SU-DHL-6 (cell line): ENCODE measurements at regions not wholly inside any gene's neighbourhood (a gene's known extent, or its start where the extent isn't known, plus 50 kb on each side); places are given as distances from the start of the nearest gene placed in this dataset.

Experiments used
- H2AFZ ChIP-seq: fragments of 200-600 bp; sonication (generic); 2 replicates; pipeline ENCODE4 v1.6.1; 2014; ENCODE audit warnings: low read depth, mild to moderate bottlenecking, moderate library complexity, mixed read lengths, antibody characterized with exemption, low read length; ENCODE audit not compliant: severe bottlenecking
- H3F3A ChIP-seq: fragments of 200-600 bp; shearing (Covaris generic); 2 replicates; pipeline ENCODE4 v1.6.0; 2016; ENCODE audit warnings: antibody characterized with exemption, mild to moderate bottlenecking; ENCODE audit not compliant: insufficient read depth
- H3K27ac ChIP-seq: fragments of 200-600 bp; sonication (generic); 2 replicates; pipeline ENCODE4 v1.5.1; 2016; ENCODE audit warnings: low read depth, mild to moderate bottlenecking, low read length, moderate library complexity, mixed read lengths
- H3K27me3 ChIP-seq: fragments of 200-600 bp; sonication (generic), shearing (Covaris generic); 2 replicates; pipeline ENCODE4 v1.6.0; 2014; ENCODE audit warnings: mild to moderate bottlenecking, low read length
- H3K36me3 ChIP-seq: fragments of 200-600 bp; sonication (generic); 2 replicates; pipeline ENCODE4 v1.6.1; 2014; ENCODE audit warnings: mild to moderate bottlenecking, low read length, mixed read lengths
- H3K4me2 ChIP-seq: fragments of 300-600, 200-600 bp; shearing (Covaris generic), sonication (generic); 2 replicates; pipeline ENCODE4 v1.6.0; 2014; ENCODE audit warnings: low read length, low read depth, mild to moderate bottlenecking; ENCODE audit not compliant: poor library complexity, severe bottlenecking
- H3K4me3 ChIP-seq: fragments of 200-600 bp; sonication (generic); 2 replicates; pipeline ENCODE4 v1.5.1; 2014; ENCODE audit warnings: antibody characterized with exemption, low read length, mild to moderate bottlenecking, mixed read lengths; ENCODE audit not compliant: insufficient read depth, poor library complexity, severe bottlenecking
- H3K79me2 ChIP-seq: fragments of 200-600 bp; sonication (generic); 2 replicates; pipeline ENCODE4 v1.6.1; 2014; ENCODE audit warnings: mild to moderate bottlenecking, low read length, moderate library complexity; ENCODE audit not compliant: insufficient read depth
- H3K9ac ChIP-seq: fragments of 200-600 bp; sonication (generic); 2 replicates; pipeline ENCODE4 v1.7.0; 2014; ENCODE audit warnings: mild to moderate bottlenecking, low read length
- H3K9me2 ChIP-seq: fragments of 200-600 bp; sonication (generic); replicated peaks from 2 replicates; pipeline ENCODE4 v1.6.1; 2014; ENCODE audit warnings: low read length; ENCODE audit not compliant: insufficient read depth
- H3K9me3 ChIP-seq: fragments of 200-600 bp; sonication (generic); 2 replicates; pipeline ENCODE4 v1.6.1; 2014; ENCODE audit warnings: low read length, mixed read lengths; ENCODE audit not compliant: insufficient read depth
- H4K20me1 ChIP-seq: fragments of 200-600 bp; sonication (generic); 2 replicates; pipeline ENCODE4 v1.6.1; 2014; ENCODE audit warnings: low read depth, mild to moderate bottlenecking, antibody characterized with exemption, low read length, moderate library complexity, mixed read lengths
- EZH2phosphoT487 ChIP-seq: fragments of 200-600 bp; sonication (generic), shearing (Covaris generic); conservative IDR thresholded peaks from 2 replicates; pipeline ENCODE4 v1.6.1; 2018; ENCODE audit warnings: mild to moderate bottlenecking, antibody characterized with exemption, low read length, moderate library complexity, mixed read lengths
- TF ChIP-seq, protein P1 (sequence below): fragments of 200-600 bp; sonication (generic); IDR thresholded peaks from one replicate; pipeline ENCODE4 v1.5.1; 2017; ENCODE audit warnings: antibody characterized with exemption, mild to moderate bottlenecking, low read length, moderate library complexity; ENCODE audit not compliant: insufficient read depth, poor library complexity, severe bottlenecking

DNA sequence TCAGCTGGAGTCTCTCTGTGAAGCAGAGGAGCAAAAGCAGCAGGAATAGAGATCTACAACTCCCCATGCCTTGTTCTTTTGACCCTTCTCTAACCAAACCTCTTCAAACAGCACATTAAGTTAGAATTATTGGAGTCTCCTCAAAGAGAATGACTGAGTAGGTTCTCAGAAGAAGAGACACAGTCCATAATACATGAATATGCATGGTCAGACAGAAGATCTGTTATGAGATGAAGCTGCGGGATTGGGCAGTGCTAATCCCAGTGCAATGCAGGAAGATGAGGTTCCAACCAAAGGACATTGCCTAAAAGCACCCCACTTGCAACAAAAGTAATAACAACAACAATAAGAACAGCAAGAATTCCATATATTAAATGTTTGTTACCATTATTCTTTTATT, 887.9 kb upstream of the TENM4 start:
- no peak overlapping the region for H3K4me2 ChIP-seq

DNA sequence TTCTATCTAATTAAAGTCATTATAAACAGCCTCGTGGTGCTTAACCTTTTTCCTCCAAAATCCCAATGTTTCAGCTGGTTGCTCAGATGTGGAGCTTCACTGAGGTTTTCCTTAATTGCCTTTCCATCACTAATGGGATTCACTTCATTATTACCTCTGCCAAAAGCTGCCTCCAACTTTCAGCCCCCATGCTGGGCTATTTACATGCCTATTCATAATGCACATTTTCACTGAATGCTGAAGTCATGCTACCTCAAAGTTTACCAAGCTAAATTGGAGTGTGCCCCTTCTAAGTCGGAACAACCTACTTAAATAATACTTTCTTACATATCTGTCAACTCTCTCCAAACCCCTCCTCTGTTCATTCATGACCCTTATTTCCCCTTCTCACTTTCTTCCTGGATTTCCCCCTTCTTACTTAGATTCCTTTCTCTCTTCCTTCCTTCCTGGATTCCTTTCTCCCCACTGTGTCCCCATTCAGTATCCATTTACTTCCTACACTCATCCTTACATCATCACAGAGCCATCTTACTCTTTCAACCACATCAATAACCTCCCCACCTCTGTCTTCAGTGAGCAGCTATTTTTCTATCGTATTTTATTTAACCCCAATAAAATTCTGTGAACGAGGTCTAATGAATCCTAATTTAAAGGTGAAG, 887.3 kb upstream of the TENM4 start:
- Histone ChIP-seq H3K79me2 (no peaks in the 10 kb centered on the region), H3K9me2 (no peaks in the 10 kb centered on the region), H3K27ac (no peak overlapping the region), H3K4me3 (no peak overlapping the region), H3K9ac (no peak overlapping the region), H3F3A (no peaks in the 10 kb centered on the region), H3K4me2 (no peak overlapping the region), H3K36me3 (no peaks in the 10 kb centered on the region), H3K9me3 (no peaks in the 10 kb centered on the region), H2AFZ (no peak overlapping the region), H3K27me3 (no peaks in the 10 kb centered on the region), H4K20me1 (no peaks in the 10 kb centered on the region)
- TF ChIP-seq EZH2phosphoT487, result no peak
- TF ChIP-seq, protein P1, sequence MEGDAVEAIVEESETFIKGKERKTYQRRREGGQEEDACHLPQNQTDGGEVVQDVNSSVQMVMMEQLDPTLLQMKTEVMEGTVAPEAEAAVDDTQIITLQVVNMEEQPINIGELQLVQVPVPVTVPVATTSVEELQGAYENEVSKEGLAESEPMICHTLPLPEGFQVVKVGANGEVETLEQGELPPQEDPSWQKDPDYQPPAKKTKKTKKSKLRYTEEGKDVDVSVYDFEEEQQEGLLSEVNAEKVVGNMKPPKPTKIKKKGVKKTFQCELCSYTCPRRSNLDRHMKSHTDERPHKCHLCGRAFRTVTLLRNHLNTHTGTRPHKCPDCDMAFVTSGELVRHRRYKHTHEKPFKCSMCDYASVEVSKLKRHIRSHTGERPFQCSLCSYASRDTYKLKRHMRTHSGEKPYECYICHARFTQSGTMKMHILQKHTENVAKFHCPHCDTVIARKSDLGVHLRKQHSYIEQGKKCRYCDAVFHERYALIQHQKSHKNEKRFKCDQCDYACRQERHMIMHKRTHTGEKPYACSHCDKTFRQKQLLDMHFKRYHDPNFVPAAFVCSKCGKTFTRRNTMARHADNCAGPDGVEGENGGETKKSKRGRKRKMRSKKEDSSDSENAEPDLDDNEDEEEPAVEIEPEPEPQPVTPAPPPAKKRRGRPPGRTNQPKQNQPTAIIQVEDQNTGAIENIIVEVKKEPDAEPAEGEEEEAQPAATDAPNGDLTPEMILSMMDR, result no peak

More for the DNA sequence above, 887.9 kb upstream of the TENM4 start:
- no peak overlapping the region for H3K9ac ChIP-seq
- no peaks in the 10 kb centered on the region for H3K36me3 ChIP-seq
- no peaks in the 10 kb centered on the region for H4K20me1 ChIP-seq
- no peaks in the 10 kb centered on the region for H3K9me2 ChIP-seq
- H3F3A ChIP-seq, result no peaks in the 10 kb centered on the region
- no peaks in the 10 kb centered on the region for H3K9me3 ChIP-seq
- H2AFZ ChIP-seq, result no peak overlapping the region
- H3K4me3 ChIP-seq, result no peak overlapping the region
- TF ChIP-seq, protein P1, result no peak
- no peak for TF ChIP-seq EZH2phosphoT487
- no peaks in the 10 kb centered on the region for H3K27me3 ChIP-seq
- no peaks in the 10 kb centered on the region for H3K79me2 ChIP-seq
- no peak overlapping the region for H3K27ac ChIP-seq

DNA sequence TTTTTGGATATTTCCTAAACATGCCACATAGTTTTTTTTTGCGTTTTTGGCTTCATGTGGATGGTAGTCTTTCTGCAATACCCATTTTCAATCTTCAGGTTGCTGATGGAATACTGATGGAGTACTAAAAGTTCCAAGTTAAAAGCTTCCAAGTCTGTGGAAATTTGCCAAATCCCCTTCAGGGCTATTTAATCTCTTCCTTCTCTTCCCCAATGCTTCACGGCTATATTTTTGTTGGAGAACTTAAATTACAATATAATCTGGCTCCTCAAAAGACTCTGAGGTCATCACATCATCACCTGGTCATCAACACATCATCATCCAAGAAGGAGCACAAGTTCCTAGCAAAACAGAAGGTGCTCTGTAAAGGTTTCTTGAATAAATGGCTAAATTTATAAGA, 881.0 kb upstream of the TENM4 start:
- Histone ChIP-seq H3F3A (no peaks in the 10 kb centered on the region), H3K79me2 (no peaks in the 10 kb centered on the region), H3K36me3 (no peaks in the 10 kb centered on the region), H3K27me3 (no peaks in the 10 kb centered on the region), H3K9me3 (no peaks in the 10 kb centered on the region), H3K9ac (no peak overlapping the region), H3K4me2 (no peak overlapping the region), H3K27ac (no peak overlapping the region), H4K20me1 (no peaks in the 10 kb centered on the region), H3K9me2 (no peaks in the 10 kb centered on the region), H2AFZ (no peak overlapping the region), H3K4me3 (no peak overlapping the region)
- TF ChIP-seq, protein P1, result no peak
- no peak for TF ChIP-seq EZH2phosphoT487

DNA sequence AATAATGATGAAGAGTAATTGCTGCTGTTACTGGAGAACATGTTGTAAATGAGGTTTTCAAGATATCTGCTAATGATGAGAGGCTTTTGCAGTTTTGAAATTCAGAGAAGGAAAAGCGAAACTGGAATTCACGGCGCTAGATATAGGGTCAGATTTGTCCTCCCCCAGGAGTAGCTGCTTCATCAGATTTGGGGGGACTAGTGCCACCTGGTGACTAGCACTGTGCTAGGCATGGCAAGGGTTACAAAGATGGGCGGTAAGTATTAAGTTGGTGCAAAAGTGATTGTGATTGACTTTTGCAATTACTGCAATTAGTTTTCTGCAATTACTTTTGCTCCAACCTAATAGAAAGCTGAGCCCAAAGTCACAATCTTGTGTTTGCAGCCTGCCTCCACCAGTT, 879.9 kb upstream of the TENM4 start:
- TF ChIP-seq EZH2phosphoT487, result no peak
- TF ChIP-seq, protein P1, result no peak
- no peaks in the 10 kb centered on the region for H3K36me3 ChIP-seq
- H3K9me3 ChIP-seq, result no peaks in the 10 kb centered on the region
- H4K20me1 ChIP-seq, result no peaks in the 10 kb centered on the region
- no peaks in the 10 kb centered on the region for H3K79me2 ChIP-seq
- H3K4me3 ChIP-seq, result no peak overlapping the region
- no peaks in the 10 kb centered on the region for H3K27me3 ChIP-seq
- no peak overlapping the region for H3K27ac ChIP-seq
- no peak overlapping the region for H2AFZ ChIP-seq
- no peaks in the 10 kb centered on the region for H3K9me2 ChIP-seq
- H3K4me2 ChIP-seq, result no peak overlapping the region
- no peaks in the 10 kb centered on the region for H3F3A ChIP-seq
- no peak overlapping the region for H3K9ac ChIP-seq
